Tibial nerve (tissue), 3 donors: ENCODE measurements at regions not wholly inside any gene's neighbourhood (a gene's known extent, or its start where the extent isn't known, plus 50 kb on each side); places are given as distances from the start of the nearest gene placed in this dataset.

Source experiments
- CTCF ChIP-seq, 5 experiments: fragments of 200-600 bp in 3 of 5; fragments of 450-650 bp in 2 of 5; sonication (generic) in 3 of 5; IDR thresholded peaks; one replicate each; pipeline ENCODE4 v1.5.1; 2016 to 2019; ENCODE audit warnings: antibody characterized with exemption in 5 of 5, mild to moderate bottlenecking in 3 of 5, moderate library complexity in 2 of 5
- POLR2A ChIP-seq, 2 donors: fragments of 450-650 bp; IDR thresholded peaks; one replicate each; pipeline ENCODE4 v1.6.1; 2017; ENCODE audit warnings: antibody characterized with exemption in 2 of 2, mild to moderate bottlenecking in 2 of 2, moderate library complexity in 2 of 2

- no peak for TF ChIP-seq POLR2A (IDR thresholded peaks at IDR 0.05)
- TF ChIP-seq CTCF (IDR thresholded peaks at IDR 0.05): no peak
These were observed 301.5 kb upstream of the ELAVL2 start for GRCh38 chr9:24127519-24127918.
